SHP77 (cell line): ENCODE measurements at regions not wholly inside any gene's neighbourhood (a gene's known extent, or its start where the extent isn't known, plus 50 kb on each side); places are given as distances from the start of the nearest gene placed in this dataset.
A peak's percentile ranks its signal among the peaks of the same experiment; 100 is the strongest.

Source experiments
- DNase-seq, 2 experiments: peaks; one replicate each; lab custom pipeline; 2025; lab: John Stamatoyannopoulos, UW

DNA sequence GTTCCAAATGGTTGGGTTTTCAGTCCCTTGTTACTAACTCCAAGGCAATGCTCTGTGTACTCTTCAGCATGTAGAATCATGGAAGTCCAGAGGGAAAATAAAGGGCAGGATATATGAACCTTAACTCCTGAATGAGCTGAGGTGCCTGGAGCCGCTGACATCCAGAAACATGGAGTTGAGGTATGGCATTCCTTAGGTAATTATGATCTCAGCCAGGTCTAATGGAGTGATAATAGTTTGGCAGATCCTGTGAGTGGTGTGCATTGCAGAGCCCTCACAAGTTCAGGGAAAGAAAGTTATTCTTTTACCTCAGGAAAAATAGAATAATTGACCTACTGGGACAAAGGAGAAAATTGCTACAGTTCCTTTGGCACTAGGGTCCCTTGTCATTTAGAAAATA is 369.1 kb downstream of the ZNF608 start:
- no peak for DNase-seq

DNA sequence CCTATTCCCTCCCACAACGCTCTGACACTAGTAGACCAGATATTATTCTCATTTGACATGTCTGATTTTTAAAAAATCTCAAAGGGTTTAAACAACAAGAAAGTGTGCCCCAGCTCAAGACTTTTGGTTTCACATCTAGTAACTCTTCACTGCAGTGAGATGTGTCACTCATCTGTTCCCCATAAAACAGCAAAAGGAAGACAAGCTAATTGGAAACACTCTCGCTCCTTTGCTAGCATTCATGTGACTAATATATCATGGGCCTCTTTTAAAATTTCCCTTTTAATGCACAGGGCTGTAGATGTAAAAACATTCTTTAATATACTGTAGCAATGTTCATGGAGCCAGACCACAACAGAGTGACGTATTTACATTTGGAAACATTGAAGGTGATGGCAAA is 372.6 kb downstream of the ZNF608 start:
- no peak for DNase-seq

DNA sequence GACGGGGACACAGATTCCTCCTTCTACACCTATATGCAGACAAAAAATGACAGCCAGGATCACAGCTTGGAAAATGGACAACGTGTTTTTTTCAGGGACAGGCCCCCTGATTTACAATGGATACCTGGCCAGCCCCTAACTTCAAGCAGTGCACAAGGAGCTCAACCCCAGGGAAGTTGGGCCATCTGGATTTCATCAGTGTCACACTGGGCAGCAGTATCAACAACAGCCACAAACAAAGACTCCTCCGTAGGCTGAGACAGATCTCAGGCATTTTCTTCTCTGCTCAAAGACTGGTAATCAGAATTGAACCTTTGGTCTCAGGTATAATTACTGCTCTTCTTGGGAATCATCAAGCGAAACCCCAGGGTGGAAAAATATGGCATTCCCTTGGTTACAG is 374.0 kb downstream of the ZNF608 start:
- no peak for DNase-seq

DNA sequence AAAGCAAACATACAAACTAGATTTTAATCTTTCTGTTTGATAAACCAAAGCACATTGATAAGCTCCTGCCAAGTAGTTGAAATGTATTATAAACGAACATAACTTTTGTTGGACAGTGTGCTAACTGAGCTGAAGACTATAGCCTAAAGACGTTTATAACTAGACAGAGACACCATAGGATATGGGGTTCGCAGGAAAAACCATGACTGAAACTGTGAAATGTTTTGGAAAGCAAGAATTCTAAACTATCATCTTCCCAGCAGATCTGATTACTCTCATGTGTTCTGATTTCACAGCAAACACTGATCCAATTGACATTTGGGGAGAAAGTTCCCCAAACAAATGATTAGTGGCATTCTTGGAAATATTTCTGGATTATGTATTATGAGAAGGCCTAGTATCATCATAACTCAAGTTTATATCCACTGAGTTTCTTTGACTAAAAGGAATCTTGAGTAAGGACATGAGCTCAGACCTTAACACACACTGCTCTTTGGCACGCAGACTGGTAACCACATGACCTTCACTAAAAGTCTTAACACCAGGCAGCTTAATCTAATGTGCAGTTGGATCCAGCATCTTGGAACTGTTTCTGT is 375.2 kb downstream of the ZNF608 start:
- DNase-seq = no peak

DNA sequence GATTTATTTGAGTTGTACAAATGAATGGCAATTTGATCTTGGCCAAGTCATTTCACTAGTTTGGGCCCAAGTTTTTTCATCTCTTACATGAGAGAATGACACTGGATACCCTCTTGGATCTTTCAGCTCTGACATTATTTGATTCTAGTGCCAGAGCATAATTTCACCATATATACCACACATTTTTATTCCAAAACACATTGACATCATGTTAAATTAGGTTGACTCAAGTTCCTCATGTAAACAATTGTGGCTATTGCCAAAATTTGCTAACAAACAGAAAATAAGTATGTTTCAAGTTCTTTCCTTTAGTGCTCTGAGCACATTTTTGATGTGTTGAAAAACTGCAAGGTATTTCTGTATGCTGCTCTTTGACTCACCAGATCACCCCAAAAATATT is 375.8 kb downstream of the ZNF608 start:
- DNase-seq = no peak

DNA sequence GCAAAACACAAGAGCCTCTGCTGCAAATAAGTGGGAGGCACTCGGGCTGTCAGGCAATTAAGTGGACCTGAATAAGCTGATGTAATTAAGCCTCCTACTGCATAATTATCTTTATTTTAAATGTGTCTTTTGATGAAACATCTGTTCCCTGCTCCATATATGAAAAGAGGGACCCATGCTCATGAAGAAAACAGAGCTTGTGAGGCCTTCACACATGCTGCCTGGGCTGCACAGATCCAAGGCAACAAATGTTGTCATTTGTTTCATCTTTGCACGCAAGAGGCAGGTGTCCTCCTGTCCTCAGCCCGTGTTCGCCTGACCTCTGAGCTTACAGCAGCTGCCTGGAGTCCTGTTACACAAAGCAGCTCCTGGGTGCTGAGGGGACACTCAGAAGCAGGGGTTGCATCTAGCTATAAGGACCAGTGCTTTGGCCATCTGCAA is 381.1 kb downstream of the ZNF608 start:
- peak; percentile 97 to 98 for DNase-seq

DNA sequence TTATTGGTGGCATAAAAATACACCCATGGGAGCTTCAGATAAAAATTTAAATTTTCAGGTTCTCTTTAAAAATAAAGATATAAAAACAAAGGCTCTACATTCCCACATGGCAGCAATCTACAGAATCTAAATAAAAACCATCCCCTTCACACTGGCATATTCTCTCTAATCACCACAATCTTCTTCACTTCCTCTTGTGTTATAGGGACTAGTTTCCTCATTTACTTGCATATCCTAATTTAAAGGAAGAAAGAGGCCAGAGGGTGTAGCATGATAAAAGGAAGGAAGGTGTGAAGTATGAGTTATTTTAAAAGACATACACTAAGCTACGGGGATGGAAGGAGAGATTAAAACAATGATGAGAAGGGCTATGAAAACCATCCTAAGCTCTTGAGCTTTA is 390.5 kb downstream of the ZNF608 start:
- DNase-seq = no peak

DNA sequence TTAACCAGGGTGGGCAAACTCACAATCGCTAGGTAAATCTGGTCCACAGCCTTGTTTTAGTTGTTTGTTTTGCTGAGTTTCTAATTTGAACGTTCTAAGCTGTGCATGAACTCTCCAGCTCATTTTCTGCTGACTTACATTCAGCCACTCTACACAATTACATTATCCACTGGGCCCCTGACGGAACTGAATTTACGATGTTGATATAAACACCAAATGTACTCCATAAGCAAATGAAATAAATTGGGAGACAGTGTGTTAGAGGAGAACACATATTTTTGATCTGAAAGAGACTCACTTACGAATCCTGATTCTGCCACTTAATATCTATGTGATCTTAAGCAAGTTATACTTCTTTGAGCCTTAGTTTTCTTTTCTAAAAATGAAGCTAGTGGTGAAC is 393.4 kb downstream of the ZNF608 start:
- DNase-seq = no peak

DNA sequence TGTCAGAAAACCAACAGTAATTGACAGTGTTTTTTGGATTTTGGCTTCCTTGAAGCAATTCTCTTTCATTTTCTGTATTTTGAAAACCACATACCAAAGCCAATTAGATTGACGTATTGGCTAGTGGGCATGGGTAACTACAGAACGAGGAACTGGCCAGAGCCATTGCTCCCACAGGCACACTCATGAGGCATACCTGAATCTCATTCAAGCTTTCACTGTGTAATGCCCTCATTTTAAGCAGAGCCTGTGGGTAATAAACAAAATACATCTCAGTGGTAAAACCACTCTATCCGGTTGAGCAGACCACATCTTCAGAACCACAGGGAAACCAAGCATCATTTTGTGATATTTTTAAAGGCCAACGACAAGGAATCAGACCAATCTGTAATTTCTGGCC is 394.1 kb downstream of the ZNF608 start:
- DNase-seq = no peak

DNA sequence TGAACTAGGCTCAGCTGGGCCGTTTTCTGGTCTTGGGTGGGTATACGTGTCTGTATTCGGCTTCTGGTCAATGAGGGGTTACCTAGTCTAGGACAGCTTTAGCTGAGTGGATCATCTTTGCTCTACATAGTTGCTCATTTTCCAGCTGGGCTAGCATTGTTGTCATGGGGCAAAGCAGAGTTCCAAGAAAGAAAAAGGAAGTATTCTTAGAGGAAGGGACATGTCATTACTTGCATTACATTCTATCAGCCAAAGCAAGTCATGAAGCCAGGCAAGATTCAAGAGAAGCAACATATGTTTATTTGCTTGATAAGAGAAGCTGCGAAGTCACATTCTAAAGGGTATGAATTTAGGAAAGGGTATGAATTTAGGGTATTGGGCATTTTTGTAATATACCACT is 396.5 kb downstream of the ZNF608 start:
- DNase-seq = no peak

DNA sequence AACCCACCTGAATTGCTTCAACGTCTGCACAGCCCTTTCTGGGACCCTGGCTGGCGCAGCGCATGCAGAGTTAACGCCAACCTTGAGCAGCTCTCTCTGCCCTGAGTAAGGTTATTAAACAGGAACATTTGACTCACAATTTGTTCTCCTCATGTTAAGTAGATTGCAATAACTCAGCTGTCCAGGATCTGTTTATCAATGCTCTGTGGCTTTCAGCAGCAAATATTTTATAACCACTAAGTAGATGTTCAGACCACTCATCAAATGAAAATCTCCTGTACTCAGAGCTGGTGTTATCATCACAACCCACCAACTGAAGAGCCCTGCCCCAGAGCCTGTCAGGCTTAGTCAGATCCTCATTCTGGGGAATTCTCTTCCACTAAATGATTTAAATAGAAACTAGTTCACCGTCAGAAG is 403.0 kb downstream of the ZNF608 start:
- DNase-seq = no peak

DNA sequence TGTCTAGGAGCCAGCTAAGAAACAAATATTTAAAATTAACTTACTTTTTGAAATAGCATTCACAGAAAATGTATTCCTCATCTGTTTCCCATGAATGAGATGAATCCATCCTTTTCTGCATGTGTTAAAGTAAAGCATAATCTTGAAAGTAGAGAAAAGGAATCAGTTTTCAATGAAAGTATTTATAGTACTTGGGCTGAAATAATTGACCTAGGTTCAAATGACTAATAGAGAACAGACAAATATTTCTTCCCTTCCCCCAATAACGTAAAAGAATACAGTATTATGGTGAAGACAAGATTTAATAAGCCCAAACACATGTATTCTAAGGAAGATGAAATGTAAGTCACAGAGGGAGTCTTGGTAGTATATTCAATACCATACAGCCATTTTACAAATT is 403.5 kb downstream of the ZNF608 start:
- DNase-seq = no peak

DNA sequence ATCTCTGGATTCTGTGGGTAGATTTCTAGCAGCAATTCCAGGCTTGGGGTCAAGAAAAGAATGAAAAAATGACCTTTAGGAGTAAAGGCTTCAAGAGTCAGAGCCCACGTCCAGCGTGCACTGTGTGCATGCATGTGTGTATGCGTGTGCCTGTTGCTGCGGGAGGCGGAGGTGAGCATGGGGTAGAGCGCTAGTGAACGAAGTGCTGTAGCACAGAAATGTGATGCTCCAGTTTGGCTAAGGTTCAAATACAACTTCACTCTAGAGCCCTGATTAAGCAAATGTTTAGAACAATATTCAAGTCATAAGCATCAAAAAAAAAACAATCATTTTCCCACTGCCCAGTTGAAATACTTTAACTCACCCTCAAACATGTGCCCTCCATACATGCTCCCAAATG is 403.9 kb downstream of the ZNF608 start:
- DNase-seq = no peak

DNA sequence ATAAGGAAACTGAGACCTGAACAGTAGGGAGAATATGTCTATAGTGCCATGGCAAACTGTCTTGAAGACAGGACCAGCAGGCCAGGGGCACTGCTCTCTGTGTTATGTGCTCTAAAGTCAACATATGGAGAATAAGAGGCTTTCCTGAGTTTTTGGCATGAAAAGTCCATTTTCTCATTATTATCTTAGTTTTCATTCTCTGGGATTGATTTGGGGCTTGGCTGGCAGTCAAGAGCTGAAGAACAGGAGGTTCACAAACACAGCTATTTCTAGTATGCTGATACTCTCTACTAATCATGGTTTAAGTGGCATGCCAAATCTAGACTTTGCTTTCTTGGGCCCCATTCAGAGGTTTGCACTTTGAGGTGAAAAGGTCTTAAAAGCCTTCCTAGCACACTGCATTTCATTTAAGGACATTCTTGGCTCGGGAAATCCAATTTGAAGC is 404.4 kb downstream of the ZNF608 start:
- no peak for DNase-seq

DNA sequence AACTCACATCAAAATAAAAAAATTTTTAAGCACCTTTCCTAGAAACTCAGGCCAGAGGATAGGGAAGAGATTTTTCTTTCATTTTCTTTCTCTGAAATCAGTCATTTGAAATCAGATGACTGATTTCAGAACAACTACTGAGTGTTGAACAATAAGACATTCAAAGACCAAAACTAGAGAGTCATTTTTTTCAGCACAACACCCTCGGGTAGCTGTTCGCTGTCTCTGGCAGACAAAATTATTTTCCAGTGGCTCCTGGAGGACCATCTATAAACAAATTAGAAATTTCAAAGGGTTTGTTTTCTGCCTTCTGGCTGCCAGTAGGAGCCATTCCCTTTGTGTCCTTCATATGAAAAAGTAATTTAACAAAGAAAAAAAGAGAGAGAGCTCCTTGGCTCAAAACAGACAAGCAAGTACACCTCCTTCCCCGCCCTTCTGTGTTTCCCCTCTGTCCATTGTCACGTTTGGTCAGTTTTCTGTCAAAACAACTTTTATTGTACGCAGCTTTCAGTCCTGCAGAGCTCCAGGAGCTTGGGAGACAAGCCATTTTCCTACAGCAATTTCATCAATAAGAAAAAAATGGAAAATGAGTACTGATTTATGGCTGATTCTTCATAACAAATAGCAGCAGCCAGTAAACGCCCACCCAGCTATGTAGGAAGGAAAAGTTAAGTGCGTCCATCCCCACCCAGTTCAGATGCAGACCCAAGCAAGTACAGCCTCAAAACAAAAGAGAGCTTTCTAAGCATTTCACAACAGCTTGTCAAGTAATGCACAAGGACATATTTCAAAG is 405.2 kb downstream of the ZNF608 start:
- no peak for DNase-seq

DNA sequence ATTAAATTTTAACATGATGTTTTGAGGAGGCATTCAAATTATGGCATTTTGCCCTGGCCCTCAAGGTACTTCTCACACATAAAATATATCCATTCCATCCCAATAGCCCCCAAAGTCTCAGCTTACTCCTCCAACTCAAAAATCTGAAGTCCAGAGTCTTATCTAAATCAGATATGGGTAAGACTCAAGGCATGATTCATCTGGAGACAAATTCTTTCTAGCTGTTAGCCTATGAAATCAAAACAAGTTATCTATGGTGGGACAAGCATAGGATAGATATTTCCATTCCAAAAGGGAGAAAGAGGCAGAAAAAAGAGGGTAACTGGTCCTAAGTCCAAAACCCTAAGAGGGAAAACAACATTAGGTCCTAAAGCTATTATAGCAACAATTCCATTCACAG is 408.4 kb downstream of the ZNF608 start:
- no peak for DNase-seq

DNA sequence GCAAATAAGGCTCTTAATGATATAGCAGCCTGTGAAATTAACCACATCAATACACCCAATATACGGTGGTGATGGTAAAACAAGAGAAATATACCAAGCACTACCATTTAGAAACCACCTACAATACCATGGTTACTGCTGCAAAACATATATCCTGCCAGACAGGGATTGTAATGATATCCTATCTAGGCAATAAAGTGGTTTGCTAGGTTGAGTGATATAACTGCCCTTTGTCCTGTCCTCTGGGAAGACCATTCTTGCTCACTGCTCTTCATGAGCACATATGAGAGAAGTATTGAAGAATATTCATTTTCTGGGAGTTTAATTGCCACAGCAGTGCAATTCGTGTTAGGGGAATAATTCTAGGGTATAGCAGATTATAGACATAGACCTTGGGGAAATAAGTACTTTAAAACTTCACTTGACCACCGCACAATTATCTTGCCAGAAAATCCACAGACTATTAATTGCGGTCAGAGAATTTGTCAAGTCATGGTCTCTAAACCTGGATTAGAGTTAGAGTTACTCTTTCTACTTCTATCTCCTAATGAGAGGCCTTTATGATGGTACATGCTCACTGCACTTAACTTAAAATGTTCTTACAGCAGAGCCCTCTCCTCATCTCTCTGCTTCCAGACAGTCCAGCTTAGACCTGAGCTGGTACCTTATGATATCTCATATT is 413.0 kb downstream of the ZNF608 start:
- DNase-seq = no peak

DNA sequence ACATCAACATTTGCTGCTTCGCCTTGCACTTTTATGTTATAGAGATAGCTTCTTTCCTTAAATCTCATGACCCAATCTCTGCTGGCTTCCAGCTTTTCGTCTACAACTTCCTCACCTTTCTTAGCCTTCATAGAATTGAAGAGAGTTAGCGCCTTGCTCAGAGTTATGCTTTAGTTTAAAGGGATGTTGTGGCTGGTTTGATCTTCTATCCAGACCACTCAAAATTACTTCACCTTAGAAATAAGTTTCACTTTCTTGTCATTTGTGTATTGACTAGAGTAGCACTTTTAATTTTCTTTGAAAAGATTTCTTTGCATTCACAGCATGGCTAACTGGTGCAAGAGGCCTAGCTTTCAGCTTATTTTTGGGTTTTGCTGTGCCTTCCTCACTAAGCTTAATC is 414.2 kb downstream of the ZNF608 start:
- no peak for DNase-seq

DNA sequence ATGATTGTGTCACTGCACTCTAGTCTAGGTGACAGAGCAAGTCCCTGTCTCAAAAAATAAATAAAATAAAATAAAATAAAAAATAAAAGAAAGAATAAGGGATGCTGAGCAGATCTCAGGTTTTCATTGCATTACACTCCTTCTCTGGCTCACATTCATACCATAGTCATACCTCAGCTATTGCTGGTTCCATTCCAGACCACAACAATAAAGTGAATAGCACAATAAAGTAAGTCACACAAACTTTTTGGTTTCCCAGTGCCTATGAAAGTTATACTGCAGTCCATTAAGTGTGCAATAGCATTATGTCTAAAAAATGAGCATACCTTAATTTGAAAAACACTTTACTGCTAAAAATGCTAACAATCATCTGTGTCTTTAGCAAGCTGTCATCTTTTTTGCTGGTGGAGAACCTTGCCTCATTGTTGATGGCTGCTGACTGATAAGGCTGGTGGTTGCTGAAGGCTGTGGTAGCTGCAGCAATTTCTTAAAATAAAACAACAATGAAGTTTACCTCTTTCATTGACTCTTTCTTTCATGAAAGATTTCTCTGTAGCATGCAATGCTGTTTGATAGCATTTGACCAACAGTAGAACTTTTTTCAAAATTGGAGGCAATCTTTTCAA is 415.7 kb downstream of the ZNF608 start:
- DNase-seq = no peak

DNA sequence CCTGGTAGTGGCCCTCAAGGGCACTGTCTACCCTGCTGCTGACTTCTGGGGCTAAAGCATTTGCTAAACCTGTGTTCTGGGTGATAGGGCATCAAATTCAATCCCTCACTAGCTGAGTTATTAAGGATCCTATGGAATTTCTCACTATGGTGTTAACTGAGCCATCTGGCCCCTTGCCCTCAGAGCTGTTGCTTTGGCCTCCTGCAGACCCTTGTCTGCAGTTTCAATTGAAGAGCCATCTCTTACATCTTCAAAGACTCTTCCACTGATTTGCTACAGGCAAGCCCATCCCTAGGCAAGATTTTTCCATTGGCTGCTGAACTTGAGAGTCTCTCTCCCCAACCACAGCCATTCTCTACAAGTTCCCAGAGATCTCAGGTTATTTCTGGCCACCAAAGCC is 418.2 kb downstream of the ZNF608 start:
- DNase-seq = no peak

DNA sequence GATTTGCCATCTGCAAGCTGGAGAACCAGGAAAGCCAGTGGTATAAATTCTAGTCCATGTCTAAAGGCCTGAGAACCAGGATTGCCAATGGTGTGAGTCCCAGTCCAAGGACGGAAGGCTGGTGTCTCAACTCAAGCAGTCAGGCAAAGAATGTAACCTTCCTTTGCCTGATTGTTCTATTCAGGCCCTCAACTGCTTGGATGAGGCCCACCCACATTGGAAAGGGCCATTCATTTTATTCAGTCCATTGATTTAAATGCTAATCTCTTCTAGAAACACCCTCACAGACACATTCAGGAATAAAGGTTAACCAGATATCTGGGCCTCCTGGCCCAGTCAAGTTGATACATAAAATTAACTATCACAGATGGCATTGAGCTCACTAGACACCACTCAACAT is 427.8 kb downstream of the ZNF608 start:
- DNase-seq = no peak

DNA sequence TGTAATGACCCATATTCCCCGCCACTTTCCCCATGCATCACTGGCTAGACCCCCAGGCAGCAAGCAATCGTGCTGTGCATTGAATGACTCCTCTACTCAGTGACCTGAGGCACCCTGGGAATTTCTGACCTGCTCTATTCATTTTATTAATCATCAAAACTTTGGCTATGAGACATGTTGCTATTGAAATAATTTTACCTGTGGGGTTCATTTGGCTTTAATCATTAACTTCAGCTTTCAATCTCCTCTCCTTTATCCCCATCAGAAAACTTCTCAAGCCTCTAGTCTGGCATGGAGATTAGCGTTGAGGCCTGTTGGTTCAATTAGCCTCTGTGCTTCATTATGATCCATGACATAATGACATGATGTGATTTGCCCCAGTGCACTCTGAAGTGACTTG is 429.0 kb downstream of the ZNF608 start:
- DNase-seq = no peak
